ENCODE measurements at regions not wholly inside any gene's neighbourhood (a gene's known extent, or its start where the extent isn't known, plus 50 kb on each side); places are given as distances from the start of the nearest gene placed in this dataset.

DNA sequence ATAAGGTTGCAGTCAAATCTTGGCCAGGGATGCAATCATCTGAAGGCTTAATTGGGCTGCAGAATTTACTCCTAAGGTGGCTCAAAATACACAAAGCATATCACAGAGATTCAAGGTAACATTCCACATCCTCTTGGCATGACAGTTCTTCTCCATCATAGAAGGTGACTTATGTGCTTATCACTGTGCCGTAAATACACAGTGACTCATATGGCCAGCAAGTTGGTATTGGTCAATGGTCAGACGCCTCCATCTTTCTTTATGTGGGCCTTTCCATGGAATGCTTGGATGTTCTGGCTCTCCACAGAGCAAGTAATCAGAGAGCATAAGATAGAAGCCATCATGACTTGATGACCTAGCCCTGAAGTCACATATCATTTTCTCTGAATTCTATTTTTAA, 168.8 kb upstream of the ST8SIA2 start:
- DNase-seq (ENCODE audit: low spot score in 2 of 2): no peak
- peaks cover 60% of the 10 kb centered on the region for H3K27me3 Mint-ChIP-seq
- no peak for ATAC-seq (replicated peaks; ENCODE audit: extremely low read depth, poor library complexity, severe bottlenecking)
- no peaks in the 10 kb centered on the region for H3K36me3 Mint-ChIP-seq (ENCODE audit: insufficient read depth)
- H3K9me3 Mint-ChIP-seq: no peaks in the 10 kb centered on the region
- H3K4me3 Mint-ChIP-seq: no peak overlapping the region
- H3K4me1 Mint-ChIP-seq: no peaks in the 10 kb centered on the region
- no peak overlapping the region for H3K27ac Mint-ChIP-seq (ENCODE audit: low read depth)

DNA sequence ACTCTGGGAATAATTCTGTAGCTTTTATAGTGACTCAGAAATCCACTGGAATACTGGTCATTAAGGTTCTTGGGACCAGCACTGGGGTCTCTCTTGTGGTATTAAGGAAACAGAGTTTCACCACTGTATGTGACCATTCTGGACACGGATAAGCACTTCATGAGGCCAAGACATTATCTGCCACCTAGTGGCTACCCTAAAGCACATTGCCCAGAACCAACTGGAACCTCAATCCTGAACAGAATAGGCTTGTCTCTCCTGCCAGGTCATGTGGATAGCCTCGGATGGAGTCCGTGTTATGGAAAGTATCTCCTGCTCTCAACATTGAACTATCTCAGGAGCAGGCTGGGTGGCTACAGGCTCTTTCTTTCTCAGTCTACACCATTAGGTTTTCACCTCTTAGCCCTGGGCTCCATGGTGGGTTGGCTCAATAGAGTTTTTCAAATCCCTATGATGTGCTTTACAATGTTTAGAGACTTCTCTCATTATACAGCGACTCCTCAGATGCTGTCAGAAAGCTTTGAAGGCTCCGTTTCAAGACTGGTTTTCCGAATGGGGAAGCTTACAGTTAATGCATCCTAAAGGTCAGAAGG, 167.6 kb upstream of the ST8SIA2 start:
- no peaks in the 10 kb centered on the region for H3K4me1 Mint-ChIP-seq
- no peak for ATAC-seq (replicated peaks; ENCODE audit: extremely low read depth, poor library complexity, severe bottlenecking)
- no peaks in the 10 kb centered on the region for H3K36me3 Mint-ChIP-seq (ENCODE audit: insufficient read depth)
- no peak overlapping the region for H3K4me3 Mint-ChIP-seq
- H3K27ac Mint-ChIP-seq (ENCODE audit: low read depth): no peak overlapping the region
- peaks cover 60% of the 10 kb centered on the region for H3K27me3 Mint-ChIP-seq
- H3K9me3 Mint-ChIP-seq: no peaks in the 10 kb centered on the region
- no peak for DNase-seq (ENCODE audit: low spot score in 2 of 2)

DNA sequence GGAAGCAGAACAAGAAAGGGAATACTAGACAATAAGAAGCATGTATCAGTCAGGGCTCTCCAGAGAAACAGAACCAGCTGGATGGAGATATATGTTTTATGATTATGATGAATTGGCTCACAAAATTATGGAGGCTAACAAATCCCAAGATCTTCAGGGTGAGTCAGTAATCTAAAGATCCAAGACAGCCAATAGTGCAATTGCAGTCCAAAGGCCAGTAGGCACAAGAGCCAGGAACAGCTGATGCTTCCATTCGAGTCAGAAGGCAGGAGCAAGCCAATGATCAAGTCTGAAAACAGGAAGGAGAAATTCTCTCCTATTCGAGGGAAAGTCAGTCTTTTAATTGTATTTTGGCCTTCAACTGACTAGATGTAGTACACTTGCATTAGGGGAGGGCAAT, 164.9 kb upstream of the ST8SIA2 start:
- Mint-ChIP-seq H3K9me3 (peaks cover under 1% of the 10 kb centered on the region), H3K27me3 (peaks cover 75% of the 10 kb centered on the region), H3K4me3 (no peak overlapping the region), H3K27ac (ENCODE audit: low read depth) (no peak overlapping the region), H3K4me1 (no peaks in the 10 kb centered on the region), H3K36me3 (ENCODE audit: insufficient read depth) (no peaks in the 10 kb centered on the region)
- ATAC-seq (replicated peaks; ENCODE audit: extremely low read depth, poor library complexity, severe bottlenecking) (no peak), DNase-seq (ENCODE audit: low spot score in 2 of 2) (no peak)

DNA sequence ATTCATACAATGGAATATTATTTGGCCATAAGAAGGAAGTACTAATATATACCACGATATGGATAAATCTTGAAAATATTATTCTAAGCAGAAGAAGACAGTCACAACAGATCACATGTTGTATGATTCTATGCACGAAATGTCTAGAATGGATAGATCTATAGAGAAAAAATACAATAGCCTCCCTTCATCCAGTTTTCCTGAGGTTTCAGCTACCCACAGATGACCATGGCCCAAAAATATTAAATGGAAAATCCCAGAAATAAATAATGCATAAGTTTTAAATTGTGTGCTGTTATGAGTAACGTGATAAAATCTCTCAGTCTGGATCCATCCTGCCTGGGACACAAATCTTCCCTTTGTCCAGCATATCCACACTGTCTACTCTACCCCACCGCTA, 162.2 kb upstream of the ST8SIA2 start:
- no peak for ATAC-seq (replicated peaks; ENCODE audit: extremely low read depth, poor library complexity, severe bottlenecking)
- no peaks in the 10 kb centered on the region for H3K4me1 Mint-ChIP-seq
- no peak overlapping the region for H3K4me3 Mint-ChIP-seq
- H3K27me3 Mint-ChIP-seq: peaks cover 77% of the 10 kb centered on the region
- DNase-seq (ENCODE audit: low spot score in 2 of 2): no peak
- no peaks in the 10 kb centered on the region for H3K36me3 Mint-ChIP-seq (ENCODE audit: insufficient read depth)
- H3K9me3 Mint-ChIP-seq: peaks cover 15% of the 10 kb centered on the region
- no peak overlapping the region for H3K27ac Mint-ChIP-seq (ENCODE audit: low read depth)

DNA sequence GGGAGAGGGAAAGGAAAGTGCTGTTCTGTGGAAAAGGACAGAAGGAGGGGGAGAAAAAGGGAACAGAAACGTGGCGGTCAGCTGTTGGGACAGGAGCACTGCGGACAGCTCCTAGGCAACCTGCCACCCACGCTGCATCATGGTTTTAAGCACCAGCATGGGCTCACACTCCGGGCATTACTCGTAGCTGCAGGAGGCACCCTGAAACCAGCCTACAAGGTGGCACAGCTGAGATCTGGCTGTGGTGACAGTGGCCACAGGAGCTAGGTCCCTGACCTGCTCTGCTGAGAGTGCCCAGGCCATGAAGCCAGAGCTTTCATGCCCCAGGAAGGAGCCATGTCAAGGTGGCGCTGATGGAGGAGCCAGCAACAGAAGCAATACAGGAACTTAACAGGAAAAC, 161.4 kb upstream of the ST8SIA2 start:
- Mint-ChIP-seq H3K4me3 (no peak overlapping the region), H3K4me1 (no peaks in the 10 kb centered on the region), H3K27ac (ENCODE audit: low read depth) (no peak overlapping the region), H3K36me3 (ENCODE audit: insufficient read depth) (no peaks in the 10 kb centered on the region), H3K27me3 (peaks cover 85% of the 10 kb centered on the region), H3K9me3 (peaks cover 15% of the 10 kb centered on the region)
- ATAC-seq (replicated peaks; ENCODE audit: extremely low read depth, poor library complexity, severe bottlenecking) (no peak), DNase-seq (ENCODE audit: low spot score in 2 of 2) (no peak)

DNA sequence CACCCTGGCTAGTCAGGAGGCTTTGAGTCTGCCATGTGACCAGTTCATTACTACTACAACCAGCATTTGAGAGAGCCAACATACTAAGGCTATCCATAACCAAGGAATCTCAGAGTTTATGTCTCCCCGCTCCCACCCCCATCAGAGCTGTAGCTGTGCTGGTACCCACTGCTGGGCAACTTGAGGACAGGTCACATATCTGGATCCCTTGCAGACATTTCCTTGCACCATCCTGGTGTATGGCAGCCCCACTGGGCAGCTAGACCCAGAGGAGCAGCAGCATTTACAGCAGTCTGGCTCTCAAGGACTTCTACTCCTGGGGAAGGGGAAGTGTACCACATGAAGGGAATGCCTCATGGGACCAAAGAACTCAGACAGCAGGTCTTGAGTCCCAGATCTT, 160.8 kb upstream of the ST8SIA2 start:
- H3K36me3 Mint-ChIP-seq (ENCODE audit: insufficient read depth): no peaks in the 10 kb centered on the region
- H3K4me3 Mint-ChIP-seq: no peak overlapping the region
- H3K4me1 Mint-ChIP-seq: no peaks in the 10 kb centered on the region
- peaks cover 17% of the 10 kb centered on the region for H3K9me3 Mint-ChIP-seq
- H3K27me3 Mint-ChIP-seq: peaks cover 91% of the 10 kb centered on the region
- no peak for DNase-seq (ENCODE audit: low spot score in 2 of 2)
- ATAC-seq (replicated peaks; ENCODE audit: extremely low read depth, poor library complexity, severe bottlenecking): no peak
- no peak overlapping the region for H3K27ac Mint-ChIP-seq (ENCODE audit: low read depth)

DNA sequence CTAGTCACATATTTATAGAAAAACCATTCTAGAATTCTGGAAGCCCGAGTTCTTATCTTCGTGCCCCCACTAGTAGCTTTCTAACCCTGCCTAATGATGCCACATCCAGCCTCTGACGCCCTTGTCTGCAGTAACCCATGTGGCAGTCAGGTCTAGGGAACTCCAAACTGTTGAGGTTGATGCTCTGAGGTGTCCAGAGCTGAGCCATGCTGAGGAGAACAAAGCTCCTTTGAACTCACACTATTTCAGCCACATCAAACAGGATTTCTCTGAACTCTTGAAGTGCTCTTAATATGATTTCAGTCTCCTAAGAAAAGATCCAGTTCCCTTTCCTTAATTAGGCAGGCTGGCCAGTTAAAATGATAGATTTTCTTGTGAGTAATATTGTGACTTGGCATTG, 150.5 kb upstream of the ST8SIA2 start:
- DNase-seq (ENCODE audit: low spot score in 2 of 2): no peak
- Mint-ChIP-seq H3K36me3 (ENCODE audit: insufficient read depth) (peaks cover 1% of the 10 kb centered on the region), H3K4me1 (no peaks in the 10 kb centered on the region), H3K27me3 (peaks cover 61% of the 10 kb centered on the region), H3K9me3 (peaks cover 3% of the 10 kb centered on the region), H3K4me3 (no peak overlapping the region), H3K27ac (ENCODE audit: low read depth) (no peak overlapping the region)
- no peak for ATAC-seq (replicated peaks; ENCODE audit: extremely low read depth, poor library complexity, severe bottlenecking)

DNA sequence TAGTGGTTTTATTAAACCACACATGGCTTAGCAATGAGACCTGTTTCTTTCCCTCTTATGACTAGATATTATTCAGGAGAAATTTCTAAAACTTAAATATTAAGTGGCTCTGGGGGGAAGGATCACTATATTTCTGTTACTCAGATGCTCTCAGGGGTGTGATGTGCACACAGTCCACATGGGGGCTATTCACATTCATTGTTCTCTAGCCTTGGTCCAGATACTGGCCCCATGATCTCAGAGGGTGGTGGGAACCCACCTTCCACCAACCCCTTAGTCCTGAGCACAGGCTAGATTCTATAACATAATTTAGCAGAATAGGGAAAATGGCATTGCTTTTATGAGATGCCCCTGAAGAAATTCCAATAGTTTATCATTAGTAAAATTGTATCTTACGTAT, 149.0 kb upstream of the ST8SIA2 start:
- peaks cover 1% of the 10 kb centered on the region for H3K36me3 Mint-ChIP-seq (ENCODE audit: insufficient read depth)
- no peak for ATAC-seq (replicated peaks; ENCODE audit: extremely low read depth, poor library complexity, severe bottlenecking)

DNA sequence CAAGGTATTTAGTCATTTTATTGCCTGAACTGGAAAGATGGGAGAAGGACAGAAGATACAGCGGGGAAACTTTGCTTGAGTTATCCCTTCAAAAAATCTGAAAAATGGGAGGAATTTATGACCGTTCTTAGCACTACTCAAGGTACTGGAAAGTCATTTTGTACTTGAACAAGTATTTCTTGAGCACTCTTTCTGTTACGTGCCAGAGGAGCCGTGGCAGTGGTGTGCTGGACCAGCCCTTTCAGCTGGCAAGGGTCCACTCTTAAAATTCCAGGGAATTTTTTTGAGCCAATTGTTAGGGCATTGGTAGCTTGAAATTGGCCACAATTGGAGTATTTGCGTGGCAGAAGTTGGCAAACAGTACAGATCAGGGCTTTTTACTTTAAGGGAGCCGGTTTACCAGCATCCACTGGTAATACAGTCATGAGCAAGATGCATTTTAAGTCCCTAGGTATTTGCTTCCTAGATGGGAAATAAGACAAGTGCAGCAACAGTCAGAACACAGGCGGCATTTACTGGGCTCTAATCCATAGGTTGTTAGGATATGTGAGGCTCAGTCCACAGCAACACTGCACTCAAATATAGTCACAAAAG, 145.9 kb upstream of the ST8SIA2 start:
- no peak overlapping the region for H3K27ac Mint-ChIP-seq (ENCODE audit: low read depth)
- H3K36me3 Mint-ChIP-seq (ENCODE audit: insufficient read depth): peaks cover 1% of the 10 kb centered on the region
- H3K27me3 Mint-ChIP-seq: peaks cover 54% of the 10 kb centered on the region
- ATAC-seq (replicated peaks; ENCODE audit: extremely low read depth, poor library complexity, severe bottlenecking): no peak
- no peaks in the 10 kb centered on the region for H3K9me3 Mint-ChIP-seq
- H3K4me3 Mint-ChIP-seq: no peak overlapping the region
- no peaks in the 10 kb centered on the region for H3K4me1 Mint-ChIP-seq
- no peak for DNase-seq (ENCODE audit: low spot score in 2 of 2)

More for the DNA sequence above, 149.0 kb upstream of the ST8SIA2 start:
- H3K27ac Mint-ChIP-seq (ENCODE audit: low read depth): no peak overlapping the region
- H3K27me3 Mint-ChIP-seq: peaks cover 60% of the 10 kb centered on the region
- no peak for DNase-seq (ENCODE audit: low spot score in 2 of 2)
- no peak overlapping the region for H3K4me3 Mint-ChIP-seq
- H3K9me3 Mint-ChIP-seq: no peaks in the 10 kb centered on the region
- no peaks in the 10 kb centered on the region for H3K4me1 Mint-ChIP-seq

DNA sequence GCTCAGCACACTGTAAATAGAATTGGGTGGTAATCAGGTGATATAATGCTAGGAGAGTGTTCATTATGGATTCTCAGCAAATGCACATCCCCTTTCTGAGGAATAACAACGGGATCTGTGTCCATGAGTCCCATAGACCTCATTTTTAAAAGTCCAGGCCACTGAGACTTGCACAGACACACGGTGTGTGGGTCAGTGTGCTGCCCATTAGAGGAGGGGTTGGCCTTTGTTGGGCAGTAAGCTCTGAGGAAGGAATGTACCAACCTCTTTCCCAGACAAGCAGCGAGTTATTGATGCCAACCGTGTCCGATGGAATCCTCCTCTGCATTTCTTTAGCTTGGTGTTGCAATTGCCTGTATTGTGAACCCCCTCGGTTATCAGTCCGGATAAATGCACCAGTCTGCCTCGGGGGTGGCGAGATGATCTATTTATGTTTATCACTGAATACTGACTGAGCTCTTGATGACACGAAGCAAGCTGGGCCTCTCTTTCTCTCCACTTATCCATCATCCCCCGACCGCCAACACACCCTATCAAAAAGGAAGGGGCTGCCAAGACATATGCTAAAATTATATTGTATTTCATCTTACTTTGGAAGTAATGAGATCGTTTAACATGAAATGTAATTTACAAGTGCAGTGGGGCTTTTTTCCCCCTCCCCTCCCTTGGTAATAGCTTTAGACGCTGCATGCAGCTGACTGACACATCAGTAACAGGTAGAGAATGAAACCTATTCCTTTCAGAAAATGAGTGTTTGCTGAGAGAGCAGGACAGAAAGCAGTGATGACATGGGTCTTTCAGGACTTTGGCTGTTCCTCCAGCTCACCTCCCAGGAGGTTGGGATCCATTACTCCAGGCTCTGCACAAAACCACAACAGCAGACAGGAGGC, 126.6 kb upstream of the ST8SIA2 start:
- H3K4me1 Mint-ChIP-seq: no peaks in the 10 kb centered on the region
- no peak overlapping the region for H3K27ac Mint-ChIP-seq (ENCODE audit: low read depth)
- ATAC-seq (replicated peaks; ENCODE audit: extremely low read depth, poor library complexity, severe bottlenecking) (no peak), DNase-seq (ENCODE audit: low spot score in 2 of 2) (no peak)
- H3K9me3 Mint-ChIP-seq: no peaks in the 10 kb centered on the region
- H3K4me3 Mint-ChIP-seq: no peak overlapping the region
- peaks cover 2% of the 10 kb centered on the region for H3K36me3 Mint-ChIP-seq (ENCODE audit: insufficient read depth)
- peaks cover 61% of the 10 kb centered on the region for H3K27me3 Mint-ChIP-seq

DNA sequence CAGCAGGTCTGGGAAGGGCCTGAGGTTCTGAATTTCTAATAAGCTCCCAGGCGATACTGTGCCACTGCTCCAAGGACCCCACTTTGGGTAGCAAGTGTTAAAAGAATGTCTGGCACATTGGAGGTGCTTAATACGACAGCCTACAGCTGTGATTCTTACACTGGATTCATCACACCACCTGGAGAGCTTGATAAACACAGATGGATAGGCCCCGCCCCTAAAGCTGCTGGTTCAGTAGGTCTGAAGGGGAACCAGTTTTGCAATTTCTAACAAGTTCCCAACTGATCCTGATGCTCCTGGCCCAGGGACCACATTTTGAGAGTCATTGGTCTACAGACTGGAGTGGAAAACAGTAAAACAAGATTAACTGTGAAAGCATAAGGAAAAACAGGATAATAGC, 124.8 kb upstream of the ST8SIA2 start:
- Mint-ChIP-seq H3K4me1 (no peaks in the 10 kb centered on the region), H3K9me3 (no peaks in the 10 kb centered on the region), H3K36me3 (ENCODE audit: insufficient read depth) (peaks cover 2% of the 10 kb centered on the region), H3K27me3 (peaks cover 66% of the 10 kb centered on the region), H3K4me3 (no peak overlapping the region), H3K27ac (ENCODE audit: low read depth) (no peak overlapping the region)
- ATAC-seq (replicated peaks; ENCODE audit: extremely low read depth, poor library complexity, severe bottlenecking): no peak
- no peak for DNase-seq (ENCODE audit: low spot score in 2 of 2)

DNA sequence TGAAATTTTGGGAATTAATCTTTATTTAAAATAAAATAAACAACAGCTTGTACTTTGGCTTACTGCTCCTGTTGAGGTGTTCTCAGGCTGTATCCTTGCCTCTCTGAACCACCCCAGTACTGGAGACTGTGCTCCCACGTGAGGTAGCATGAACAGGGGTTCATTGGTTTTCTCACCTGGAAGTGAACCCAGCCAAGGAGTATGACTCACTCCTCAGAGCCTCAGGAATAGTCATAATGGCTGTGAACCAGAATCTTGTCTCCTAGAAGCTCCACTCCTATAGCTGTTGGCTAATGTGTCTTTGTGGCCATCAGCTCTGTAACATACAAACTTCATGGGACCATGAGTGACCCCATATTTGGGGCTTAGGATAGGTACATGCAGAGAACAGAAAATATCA, 122.5 kb upstream of the ST8SIA2 start:
- Mint-ChIP-seq H3K36me3 (ENCODE audit: insufficient read depth) (peaks cover 2% of the 10 kb centered on the region), H3K27ac (ENCODE audit: low read depth) (no peak overlapping the region), H3K9me3 (no peaks in the 10 kb centered on the region), H3K4me3 (no peak overlapping the region), H3K4me1 (no peaks in the 10 kb centered on the region), H3K27me3 (peaks cover 64% of the 10 kb centered on the region)
- ATAC-seq (replicated peaks; ENCODE audit: extremely low read depth, poor library complexity, severe bottlenecking): no peak
- DNase-seq (ENCODE audit: low spot score in 2 of 2): no peak

DNA sequence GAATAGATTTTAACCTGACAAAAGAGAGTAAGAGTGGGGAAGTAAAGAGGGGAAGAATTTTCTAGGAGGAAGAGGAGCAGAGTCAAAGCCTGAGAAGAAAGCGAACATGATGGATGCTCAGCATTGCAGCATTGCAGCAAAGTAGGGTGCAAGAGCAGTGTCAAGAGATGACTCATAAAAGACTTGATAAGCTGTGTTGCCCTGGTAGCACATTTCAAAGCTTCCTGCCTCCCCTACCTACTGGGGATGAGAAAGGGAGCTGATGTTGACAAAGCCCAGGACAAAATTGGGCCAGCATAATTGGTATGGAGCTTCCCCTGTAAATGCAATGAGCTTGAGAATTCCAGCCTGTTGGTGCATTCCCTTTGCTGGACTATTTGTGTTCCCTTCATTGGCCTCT, 121.6 kb upstream of the ST8SIA2 start:
- Mint-ChIP-seq H3K27ac (ENCODE audit: low read depth) (no peak overlapping the region), H3K36me3 (ENCODE audit: insufficient read depth) (peaks cover 2% of the 10 kb centered on the region), H3K27me3 (peaks cover 70% of the 10 kb centered on the region), H3K4me1 (no peaks in the 10 kb centered on the region), H3K4me3 (no peak overlapping the region), H3K9me3 (no peaks in the 10 kb centered on the region)
- ATAC-seq (replicated peaks; ENCODE audit: extremely low read depth, poor library complexity, severe bottlenecking) (no peak), DNase-seq (ENCODE audit: low spot score in 2 of 2) (no peak)
